ENCODE measurements at regions not wholly inside any gene's neighbourhood (a gene's known extent, or its start where the extent isn't known, plus 50 kb on each side); places are given as distances from the start of the nearest gene placed in this dataset.

GRCh38 chr20:23145281-23145700, 59.2 kb upstream of the CD93 start (continued):
- TF ChIP-seq FOXA3 (CRISPR knock-in tag; conservative IDR thresholded peaks at IDR 0.05 in 1 of 2, IDR thresholded peaks at IDR 0.05 in 1 of 2) (no peak), EP400 (IDR thresholded peaks at IDR 0.05) (no peak), NCOA4 (IDR thresholded peaks at IDR 0.05; ENCODE audit: partially characterized antibody) (no peak), ZNF589 (CRISPR knock-in tag; IDR thresholded peaks at IDR 0.05; ENCODE audit: low read depth) (no peak; the same call in 1 of the 2 replicates), ZNF212 (CRISPR knock-in tag; IDR thresholded peaks at IDR 0.05) (no peak), MXI1 (IDR thresholded peaks at IDR 0.05; ENCODE audit: low read depth, low read length) (no peak), CHD4 (IDR thresholded peaks at IDR 0.05; ENCODE audit: insufficient read depth, insufficient replicate concordance, low read depth, low read length, poor library complexity, severe bottlenecking) (no peak), PATZ1 (CRISPR knock-in tag; IDR thresholded peaks at IDR 0.05; ENCODE audit: borderline replicate concordance) (no peak)

DNA sequence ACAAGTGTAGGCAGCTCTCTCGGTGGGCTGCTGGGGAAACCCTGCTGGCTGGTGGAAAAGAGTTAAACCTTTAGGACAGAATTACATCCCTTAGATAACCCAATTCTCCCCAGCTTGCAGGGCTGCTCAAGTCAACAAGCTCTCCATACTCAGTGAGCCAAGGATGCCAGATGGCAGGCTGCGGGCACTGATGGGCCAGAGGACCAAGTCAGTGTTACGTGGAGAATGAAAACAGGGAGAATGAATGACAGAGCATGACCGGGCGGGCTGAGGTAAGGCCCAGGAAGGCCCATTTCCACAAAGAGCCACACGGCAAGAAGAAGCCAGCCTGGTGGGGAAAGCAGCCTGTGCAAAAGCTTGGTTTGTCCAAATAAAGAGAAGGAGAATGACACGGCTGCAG, 58.7 kb upstream of the CD93 start:
- intact Hi-C loops (cut with micrococcal nuclease): no loop called here
- ChIA-PET POLR2A (interaction anchor here (0.8 to 5.9 kb wide), 3 partner anchors 8 to 94 kb away, joined by 3 to 35 read pairs (median 3); no protein-coding TSS in a partner anchor), CTCF (ENCODE audit: low intra/inter-chr PET ratio) (no interaction called here)
- no peaks in the 10 kb centered on the region for H3K9me3 ChIP-seq (replicated peaks; ENCODE audit: control insufficient read depth, insufficient read depth, low read depth, low read length)
- DNase-seq (ENCODE audit: extremely low read depth in 1 of 4, low spot score in 3 of 4) (no peak), FAIRE-seq (no peak), ATAC-seq (no peak)
- H3K9me1 ChIP-seq (ENCODE audit: control insufficient read depth, insufficient read depth, low read length): no peaks in the 10 kb centered on the region
- H3K36me3 ChIP-seq (ENCODE audit: control insufficient read depth, insufficient read depth, low read length): no peaks in the 10 kb centered on the region; the same call in 2 of the 3 replicates
- in situ Hi-C loops (cut with MboI): no loop called here
- H3K27me3 ChIP-seq (ENCODE audit: control insufficient read depth in 2 of 2, insufficient read depth in 2 of 2, low read length in 2 of 2): no peaks in the 10 kb centered on the region
- H3K9ac ChIP-seq (ENCODE audit: insufficient read depth in 1 of 2, low read depth in 2 of 2, low read length in 2 of 2): peak overlapping the region in 1 of 2 experiments; percentile 66; a peak in 1 of 4 replicates
- peaks cover 52 to 93% of the 10 kb centered on the region in 2 experiments for H3K4me1 ChIP-seq (replicated peaks in 1 of 2; ENCODE audit: control insufficient read depth in 2 of 2, insufficient read depth in 2 of 2, low read length in 2 of 2)
- peak overlapping the region; percentile 60 for H2AFZ ChIP-seq (ENCODE audit: low read depth, low read length)
- no TSS peak for BruUV-seq (replicated peaks)
- H3K27ac ChIP-seq (ENCODE audit: extremely low read depth, low read depth, low read length): peak overlapping the region; percentile 31; the same call in 1 of the 3 replicates
- WGBS (ENCODE audit: insufficient coverage, low coverage, missing lambda C conversion rate): 80% methylated on average over 5 of the region's 7 CpGs
- H3K79me2 ChIP-seq (ENCODE audit: control insufficient read depth, insufficient read depth, low read length): peaks cover 19% of the 10 kb centered on the region
- no peak overlapping the region for H3K4me3 ChIP-seq
- no peak overlapping the region for H3K4me2 ChIP-seq (ENCODE audit: insufficient read depth, low read length)
- H4K20me1 ChIP-seq (replicated peaks; ENCODE audit: control insufficient read depth, insufficient read depth, low read length): no peaks in the 10 kb centered on the region
- TF ChIP-seq ZNF76 (CRISPR knock-in tag; IDR thresholded peaks at IDR 0.05; ENCODE audit: borderline replicate concordance): no peak
- TF ChIP-seq MEF2D (tag; conservative IDR thresholded peaks at IDR 0.05; ENCODE audit: low read depth): no peak
- TF ChIP-seq SP2 (IDR thresholded peaks at IDR 0.05; ENCODE audit: extremely low read depth, low read depth, low read length, poor library complexity, severe bottlenecking): no peak
- TF ChIP-seq MYNN (IDR thresholded peaks at IDR 0.05): no peak
- no peak for TF ChIP-seq MYNN (CRISPR knock-in tag; IDR thresholded peaks at IDR 0.05)
- no peak for TF ChIP-seq ARHGAP35 (IDR thresholded peaks at IDR 0.05; ENCODE audit: partially characterized antibody)
- no peak for TF ChIP-seq KAT8 (IDR thresholded peaks at IDR 0.05; ENCODE audit: low read depth)
- TF ChIP-seq SOX6 (IDR thresholded peaks at IDR 0.05): no peak
- no peak for TF ChIP-seq ZNF398 (CRISPR knock-in tag; IDR thresholded peaks at IDR 0.05)
- no peak for TF ChIP-seq TFAP4 (CRISPR knock-in tag; IDR thresholded peaks at IDR 0.05; ENCODE audit: borderline replicate concordance)
